ENCODE measurements at regions not wholly inside any gene's neighbourhood (a gene's known extent, or its start where the extent isn't known, plus 50 kb on each side); places are given as distances from the start of the nearest gene placed in this dataset.

DNA sequence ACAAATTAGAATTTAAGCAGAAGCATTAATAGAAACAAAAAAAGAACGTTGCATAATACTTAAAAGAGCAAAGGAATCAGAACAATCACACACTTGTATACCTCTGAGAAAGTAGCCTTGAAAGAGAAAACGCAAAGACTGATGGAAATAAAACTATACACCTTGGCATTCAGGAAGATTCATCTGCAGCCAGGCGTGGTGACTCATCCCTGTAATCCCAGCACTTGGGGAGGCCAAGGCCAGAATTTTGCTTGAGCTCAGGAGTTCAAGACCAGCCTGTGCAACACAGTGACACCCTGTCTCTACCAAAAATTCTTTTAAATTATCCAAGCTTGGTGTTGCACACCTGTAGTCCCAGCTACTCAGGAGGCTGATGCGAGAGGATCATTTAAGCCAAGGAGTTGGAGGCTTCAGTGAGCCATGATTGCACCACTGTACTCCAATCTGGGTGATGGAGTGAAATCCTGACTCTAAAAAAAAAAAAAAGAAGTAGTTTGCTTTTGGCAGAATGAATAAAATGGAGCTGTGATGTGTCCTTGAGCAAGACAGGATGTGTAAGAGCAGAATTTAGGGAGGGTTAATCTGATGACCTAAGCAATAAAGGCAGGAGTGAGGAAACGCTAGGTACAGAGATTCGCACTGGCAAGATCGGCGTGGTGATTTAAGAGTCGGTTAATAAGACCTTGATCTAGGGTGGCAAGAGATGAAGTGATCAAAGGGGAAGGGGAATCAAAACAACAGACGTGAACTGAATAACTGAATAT, 75.8 kb upstream of the NRP1 start:
- DNase-seq (ENCODE audit: extremely low read depth, low read depth): no peak
- H3K4me3 ChIP-seq (replicated peaks; ENCODE audit: low read depth, low read length): no peak overlapping the region
- TF ChIP-seq CTCF (IDR thresholded peaks at IDR 0.05; ENCODE audit: low read depth, low read length, missing control alignments): no peak

DNA sequence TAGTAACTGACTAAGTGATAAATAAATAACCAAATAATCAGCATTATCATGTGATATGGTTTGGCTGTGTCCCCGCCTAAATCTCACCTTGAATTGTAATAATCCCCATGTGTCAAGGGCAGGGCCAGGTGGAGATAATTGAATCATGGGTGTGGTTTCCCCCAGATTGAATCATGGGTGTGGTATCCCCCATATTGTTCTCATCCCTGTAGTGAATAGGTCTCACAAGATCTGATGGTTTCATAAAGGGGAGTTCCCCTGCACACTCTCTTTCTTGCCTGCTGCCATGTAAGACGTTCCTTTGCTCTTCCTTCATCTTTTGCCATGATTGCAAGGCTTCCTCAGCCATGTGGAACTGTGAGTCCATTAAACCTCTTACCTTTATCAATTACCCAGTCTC, 72.1 kb upstream of the NRP1 start:
- DNase-seq (ENCODE audit: extremely low read depth, low read depth): no peak
- H3K4me3 ChIP-seq (replicated peaks; ENCODE audit: low read depth, low read length): no peak overlapping the region
- no peak for TF ChIP-seq CTCF (IDR thresholded peaks at IDR 0.05; ENCODE audit: low read depth, low read length, missing control alignments)

DNA sequence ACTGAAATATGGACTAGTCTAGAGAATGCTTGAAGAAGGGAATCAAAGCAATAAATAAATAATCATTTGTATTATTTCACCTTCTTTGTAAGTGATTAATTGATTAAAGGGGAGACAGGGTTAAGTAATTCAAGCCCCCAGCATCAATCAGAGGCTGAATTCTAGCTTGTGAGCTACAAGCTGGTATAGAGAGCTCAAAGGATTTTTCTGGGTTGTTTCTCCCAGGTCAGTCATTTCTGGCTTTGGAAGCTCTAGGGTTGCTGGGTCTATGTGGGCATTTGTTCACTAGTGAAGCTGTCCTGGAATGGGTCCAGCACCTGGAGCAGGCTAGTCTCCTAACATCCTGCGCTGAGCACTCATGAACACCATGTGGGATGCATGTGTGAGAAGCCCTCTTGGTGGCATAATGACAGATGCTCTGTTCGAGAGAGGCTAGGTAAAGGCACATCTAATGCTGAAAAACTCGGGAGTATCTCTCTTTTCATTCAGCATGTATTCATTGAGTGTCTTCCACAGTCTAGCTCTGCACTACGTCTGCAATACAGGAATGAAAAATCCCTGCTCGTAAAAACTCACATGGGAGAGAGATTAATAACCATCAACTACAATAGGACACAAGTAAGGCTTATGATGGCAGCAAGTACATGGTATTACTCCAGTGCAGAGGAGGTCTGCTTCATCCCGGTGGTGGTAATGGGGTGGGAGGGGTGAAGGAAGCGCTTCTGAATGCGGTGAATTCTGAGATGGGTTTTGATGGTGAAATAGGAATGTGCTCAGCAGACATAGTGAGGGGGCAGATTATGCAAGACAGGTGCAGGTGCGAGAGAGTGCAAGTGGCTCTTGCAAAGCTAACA, 68.0 kb upstream of the NRP1 start:
- H3K4me3 ChIP-seq (replicated peaks; ENCODE audit: low read depth, low read length): no peak overlapping the region
- TF ChIP-seq CTCF (IDR thresholded peaks at IDR 0.05; ENCODE audit: low read depth, low read length, missing control alignments): no peak
- no peak for DNase-seq (ENCODE audit: extremely low read depth, low read depth)

GRCh38 chr10:33401300-33401699, 66.8 kb upstream of the NRP1 start:
- no peak overlapping the region for H3K4me3 ChIP-seq (replicated peaks; ENCODE audit: low read depth, low read length)
- no peak for DNase-seq (ENCODE audit: extremely low read depth, low read depth)

DNA sequence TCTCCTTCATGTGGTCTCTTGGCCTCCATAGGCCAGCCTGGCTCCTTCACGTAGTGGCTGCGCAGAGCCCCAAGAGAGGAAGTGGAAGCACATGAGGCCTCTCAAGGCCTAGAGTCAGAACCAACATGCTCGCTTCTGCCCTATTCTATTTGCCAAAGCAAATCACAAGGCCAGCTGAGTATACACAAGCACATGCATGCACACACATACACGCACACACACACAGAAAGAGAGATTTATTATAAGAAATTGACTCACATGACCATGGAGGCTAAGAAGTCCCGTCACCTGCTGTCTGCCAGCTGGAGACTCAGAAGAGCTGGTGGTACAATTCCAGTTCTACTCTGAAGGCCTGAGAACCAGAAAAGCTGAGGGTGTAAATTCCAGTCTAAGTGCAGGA, 64.3 kb upstream of the NRP1 start:
- H3K4me3 ChIP-seq (replicated peaks; ENCODE audit: low read depth, low read length): no peak overlapping the region
- DNase-seq (ENCODE audit: extremely low read depth, low read depth): no peak
- no peak for TF ChIP-seq CTCF (IDR thresholded peaks at IDR 0.05; ENCODE audit: low read depth, low read length, missing control alignments)

More at GRCh38 chr10:33401300-33401699, 66.8 kb upstream of the NRP1 start:
- no peak for TF ChIP-seq CTCF (IDR thresholded peaks at IDR 0.05; ENCODE audit: low read depth, low read length, missing control alignments)

GRCh38 chr10:33396938-33397337, 62.5 kb upstream of the NRP1 start:
- TF ChIP-seq CTCF (IDR thresholded peaks at IDR 0.05; ENCODE audit: low read depth, low read length, missing control alignments): no peak
- no peak for DNase-seq (ENCODE audit: extremely low read depth, low read depth)
- no peak overlapping the region for H3K4me3 ChIP-seq (replicated peaks; ENCODE audit: low read depth, low read length)
